HAP-1 (cell line): ENCODE measurements at regions not wholly inside any gene's neighbourhood (a gene's known extent, or its start where the extent isn't known, plus 50 kb on each side); places are given as distances from the start of the nearest gene placed in this dataset.
"Not testable (repeated sequence)": the region's sequence is repeated elsewhere in the genome, so short reads cannot be mapped to it uniquely, and the experiment has no call there.

Source experiments
- DNase-seq, 2 experiments: peaks; one replicate each; pipeline ENCODE4 v3.0.0-alpha.2; 2016 to 2020; ENCODE audit warnings: low spot score in 2 of 2
- H3K27me3 ChIP-seq: fragments of 250-450 bp; sonication (Bioruptor Pico); 2 replicates; pipeline ENCODE4 v1.5.1; 2020; ENCODE audit warnings: low read depth, mild to moderate bottlenecking, moderate library complexity
- H3K36me3 ChIP-seq: fragments of 250-450 bp; sonication (Bioruptor Pico); replicated peaks from 2 replicates; pipeline ENCODE4 v1.5.1; 2020; ENCODE audit warnings: mild to moderate bottlenecking
- H3K4me1 ChIP-seq: fragments of 250-450 bp; sonication (Bioruptor Pico); 2 replicates; pipeline ENCODE4 v1.5.1; 2020; ENCODE audit warnings: mild to moderate bottlenecking
- H3K4me3 ChIP-seq: fragments of 250-450 bp; sonication (Bioruptor Pico); 2 replicates; pipeline ENCODE4 v1.5.1; 2020; ENCODE audit warnings: mild to moderate bottlenecking, moderate library complexity
- H3K9me3 ChIP-seq: fragments of 250-450 bp; sonication (Bioruptor Pico); 2 replicates; pipeline ENCODE4 v1.5.1; 2020; ENCODE audit warnings: mild to moderate bottlenecking, moderate library complexity
- in situ Hi-C: fragments of 300-500 bp; cut with MboI; formaldehyde crosslinking; loops from 3 replicates; pipeline ENCODE4 v1.14.3; 2020; ENCODE audit warnings: low sequenced_read_pairs, inconsistent platforms, mixed read lengths

- Histone ChIP-seq H3K4me1 (no peaks in the 10 kb centered on the region), H3K27me3 (no peaks in the 10 kb centered on the region), H3K9me3 (no peaks in the 10 kb centered on the region), H3K4me3 (no peak overlapping the region), H3K36me3 (no peaks in the 10 kb centered on the region)
- no peak for DNase-seq
- in situ Hi-C loops = no loop called here
These were observed 289.5 kb upstream of the PPARGC1A start for GRCh38 chr4:24179201-24179840.

GRCh38 chr4:24177443-24177842 lies 287.6 kb upstream of the PPARGC1A start:
- DNase-seq, in situ Hi-C loops, H3K9me3 ChIP-seq, H3K4me3 ChIP-seq, H3K27me3 ChIP-seq, H3K36me3 ChIP-seq, H3K4me1 ChIP-seq: not testable (repeated sequence)

GRCh38 chr4:24175707-24176106 lies 285.9 kb upstream of the PPARGC1A start:
- Histone ChIP-seq H3K4me3 (no peak overlapping the region), H3K4me1 (no peaks in the 10 kb centered on the region), H3K27me3 (no peaks in the 10 kb centered on the region), H3K36me3 (no peaks in the 10 kb centered on the region), H3K9me3 (no peaks in the 10 kb centered on the region)
- in situ Hi-C loops = no loop called here
- no peak for DNase-seq

- Histone ChIP-seq H3K36me3 (no peaks in the 10 kb centered on the region), H3K4me1 (no peaks in the 10 kb centered on the region), H3K27me3 (no peaks in the 10 kb centered on the region), H3K9me3 (no peaks in the 10 kb centered on the region), H3K4me3 (no peak overlapping the region)
- DNase-seq = no peak
- in situ Hi-C loops = no loop called here
These were observed 284.8 kb upstream of the PPARGC1A start for GRCh38 chr4:24174602-24175001.

- no peak for DNase-seq
- Histone ChIP-seq H3K36me3 (no peaks in the 10 kb centered on the region), H3K4me1 (no peaks in the 10 kb centered on the region), H3K9me3 (no peaks in the 10 kb centered on the region), H3K4me3 (no peak overlapping the region), H3K27me3 (no peaks in the 10 kb centered on the region)
- in situ Hi-C loops = no loop called here
These were observed 282.6 kb upstream of the PPARGC1A start for GRCh38 chr4:24172406-24172805.

- Histone ChIP-seq H3K27me3 (no peaks in the 10 kb centered on the region), H3K36me3 (no peaks in the 10 kb centered on the region), H3K9me3 (no peaks in the 10 kb centered on the region), H3K4me3 (no peak overlapping the region), H3K4me1 (no peaks in the 10 kb centered on the region)
- no peak for DNase-seq
- in situ Hi-C loops = no loop called here
These were observed 280.1 kb upstream of the PPARGC1A start for GRCh38 chr4:24169956-24170355.

GRCh38 chr4:24168658-24169057 lies 278.8 kb upstream of the PPARGC1A start:
- no peaks in the 10 kb centered on the region for H3K4me1 ChIP-seq
- no peak for DNase-seq
- H3K4me3 ChIP-seq = no peak overlapping the region
- no peaks in the 10 kb centered on the region for H3K9me3 ChIP-seq
- H3K36me3 ChIP-seq = no peaks in the 10 kb centered on the region
- H3K27me3 ChIP-seq = no peaks in the 10 kb centered on the region
- in situ Hi-C loops = no loop called here

- in situ Hi-C loops = no loop called here
- DNase-seq = no peak
- H3K27me3 ChIP-seq = 0 out of 2 replicates have a peak, but pooled peaks cover 2% of the 10 kb centered on the region
- H3K4me1 ChIP-seq = no peaks in the 10 kb centered on the region
- H3K4me3 ChIP-seq = no peak overlapping the region
- H3K9me3 ChIP-seq = no peaks in the 10 kb centered on the region
- no peaks in the 10 kb centered on the region for H3K36me3 ChIP-seq
These were observed 276.7 kb upstream of the PPARGC1A start for GRCh38 chr4:24166501-24166900.

- Histone ChIP-seq H3K9me3 (no peaks in the 10 kb centered on the region), H3K27me3 (0 out of 2 replicates have a peak, but pooled peaks cover 2% of the 10 kb centered on the region), H3K4me3 (no peak overlapping the region), H3K36me3 (no peaks in the 10 kb centered on the region), H3K4me1 (no peaks in the 10 kb centered on the region)
- DNase-seq = no peak
- in situ Hi-C loops = no loop called here
These were observed 274.9 kb upstream of the PPARGC1A start for GRCh38 chr4:24164797-24165196.

GRCh38 chr4:24164054-24164693 lies 274.3 kb upstream of the PPARGC1A start:
- in situ Hi-C loops = no loop called here

GRCh38 chr4:24163314-24163713 lies 273.5 kb upstream of the PPARGC1A start:
- H3K4me1 ChIP-seq = no peaks in the 10 kb centered on the region
- DNase-seq = no peak
- in situ Hi-C loops = no loop called here
- H3K36me3 ChIP-seq = no peaks in the 10 kb centered on the region
- H3K27me3 ChIP-seq = 0 out of 2 replicates have a peak, but pooled peaks cover 2% of the 10 kb centered on the region
- no peak overlapping the region for H3K4me3 ChIP-seq
- no peaks in the 10 kb centered on the region for H3K9me3 ChIP-seq

More at GRCh38 chr4:24164054-24164693, 274.3 kb upstream of the PPARGC1A start:
- Histone ChIP-seq H3K9me3 (no peaks in the 10 kb centered on the region), H3K27me3 (0 out of 2 replicates have a peak, but pooled peaks cover 2% of the 10 kb centered on the region), H3K4me3 (no peak overlapping the region), H3K36me3 (no peaks in the 10 kb centered on the region), H3K4me1 (no peaks in the 10 kb centered on the region)
- no peak for DNase-seq

GRCh38 chr4:24160358-24160757 lies 270.5 kb upstream of the PPARGC1A start:
- 0 out of 2 replicates have a peak, but pooled peaks cover 2% of the 10 kb centered on the region for H3K27me3 ChIP-seq
- no peak for DNase-seq
- in situ Hi-C loops = no loop called here
- H3K9me3 ChIP-seq = no peaks in the 10 kb centered on the region
- no peaks in the 10 kb centered on the region for H3K36me3 ChIP-seq
- H3K4me1 ChIP-seq = no peaks in the 10 kb centered on the region
- H3K4me3 ChIP-seq = no peak overlapping the region

- no peak overlapping the region for H3K4me3 ChIP-seq
- DNase-seq = no peak
- H3K27me3 ChIP-seq = no peaks in the 10 kb centered on the region
- no peaks in the 10 kb centered on the region for H3K36me3 ChIP-seq
- in situ Hi-C loops = no loop called here
- no peaks in the 10 kb centered on the region for H3K4me1 ChIP-seq
- no peaks in the 10 kb centered on the region for H3K9me3 ChIP-seq
These were observed 268.2 kb upstream of the PPARGC1A start for GRCh38 chr4:24158031-24158430.

- Histone ChIP-seq H3K9me3 (no peaks in the 10 kb centered on the region), H3K27me3 (no peaks in the 10 kb centered on the region), H3K4me3 (no peak overlapping the region), H3K4me1 (no peaks in the 10 kb centered on the region), H3K36me3 (no peaks in the 10 kb centered on the region)
- in situ Hi-C loops = no loop called here
- no peak for DNase-seq
These were observed 260.2 kb upstream of the PPARGC1A start for GRCh38 chr4:24150034-24150433.
